ENCODE measurements at regions not wholly inside any gene's neighbourhood (a gene's known extent, or its start where the extent isn't known, plus 50 kb on each side); places are given as distances from the start of the nearest gene placed in this dataset.

- no peaks in the 10 kb centered on the region for H3K36me3 ChIP-seq (ENCODE audit: control insufficient read depth in 4 of 4, insufficient read depth in 3 of 4, low read depth in 1 of 4, low read length in 3 of 4)
- WGBS = 73% methylated on average over 4 of the region's 4 CpGs
- H3K9ac ChIP-seq (ENCODE audit: low read depth in 1 of 2, low read length in 2 of 2) = no peak overlapping the region
- TF ChIP-seq RAD21 (IDR thresholded peaks at IDR 0.05) (no peak), RXRA (IDR thresholded peaks at IDR 0.05) (no peak), CTCF (IDR thresholded peaks at IDR 0.05; ENCODE audit: low read depth, low read length, missing input control) (no peak), GABPA (IDR thresholded peaks at IDR 0.05 in 1 of 2, conservative IDR thresholded peaks at IDR 0.05 in 1 of 2) (no peak), FOXA1 (IDR thresholded peaks at IDR 0.05) (no peak), HNF4G (IDR thresholded peaks at IDR 0.05) (no peak), ATF3 (IDR thresholded peaks at IDR 0.05) (no peak), SP1 (IDR thresholded peaks at IDR 0.05) (no peak), TAF1 (conservative IDR thresholded peaks at IDR 0.05) (no peak), EGR1 (IDR thresholded peaks at IDR 0.05; ENCODE audit: low read depth in 2 of 2) (no peak), NR2F2 (IDR thresholded peaks at IDR 0.05) (no peak), ZBTB33 (IDR thresholded peaks at IDR 0.05) (no peak), JUND (IDR thresholded peaks at IDR 0.05) (no peak), FOXA2 (IDR thresholded peaks at IDR 0.05) (no peak), MAX (IDR thresholded peaks at IDR 0.05) (no peak), YY1 (IDR thresholded peaks at IDR 0.05) (no peak), HNF4A (conservative IDR thresholded peaks at IDR 0.05) (no peak)
- TF ChIP-seq, protein P1, sequence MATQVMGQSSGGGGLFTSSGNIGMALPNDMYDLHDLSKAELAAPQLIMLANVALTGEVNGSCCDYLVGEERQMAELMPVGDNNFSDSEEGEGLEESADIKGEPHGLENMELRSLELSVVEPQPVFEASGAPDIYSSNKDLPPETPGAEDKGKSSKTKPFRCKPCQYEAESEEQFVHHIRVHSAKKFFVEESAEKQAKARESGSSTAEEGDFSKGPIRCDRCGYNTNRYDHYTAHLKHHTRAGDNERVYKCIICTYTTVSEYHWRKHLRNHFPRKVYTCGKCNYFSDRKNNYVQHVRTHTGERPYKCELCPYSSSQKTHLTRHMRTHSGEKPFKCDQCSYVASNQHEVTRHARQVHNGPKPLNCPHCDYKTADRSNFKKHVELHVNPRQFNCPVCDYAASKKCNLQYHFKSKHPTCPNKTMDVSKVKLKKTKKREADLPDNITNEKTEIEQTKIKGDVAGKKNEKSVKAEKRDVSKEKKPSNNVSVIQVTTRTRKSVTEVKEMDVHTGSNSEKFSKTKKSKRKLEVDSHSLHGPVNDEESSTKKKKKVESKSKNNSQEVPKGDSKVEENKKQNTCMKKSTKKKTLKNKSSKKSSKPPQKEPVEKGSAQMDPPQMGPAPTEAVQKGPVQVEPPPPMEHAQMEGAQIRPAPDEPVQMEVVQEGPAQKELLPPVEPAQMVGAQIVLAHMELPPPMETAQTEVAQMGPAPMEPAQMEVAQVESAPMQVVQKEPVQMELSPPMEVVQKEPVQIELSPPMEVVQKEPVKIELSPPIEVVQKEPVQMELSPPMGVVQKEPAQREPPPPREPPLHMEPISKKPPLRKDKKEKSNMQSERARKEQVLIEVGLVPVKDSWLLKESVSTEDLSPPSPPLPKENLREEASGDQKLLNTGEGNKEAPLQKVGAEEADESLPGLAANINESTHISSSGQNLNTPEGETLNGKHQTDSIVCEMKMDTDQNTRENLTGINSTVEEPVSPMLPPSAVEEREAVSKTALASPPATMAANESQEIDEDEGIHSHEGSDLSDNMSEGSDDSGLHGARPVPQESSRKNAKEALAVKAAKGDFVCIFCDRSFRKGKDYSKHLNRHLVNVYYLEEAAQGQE (IDR thresholded peaks at IDR 0.05) = no peak
- DNase-seq (ENCODE audit: low spot score) = no peak
- peaks cover 0 to 3% (median 0%) of the 10 kb centered on the region in 4 donors for H3K27me3 ChIP-seq (ENCODE audit: control insufficient read depth in 4 of 4, insufficient read depth in 4 of 4, low read length in 3 of 4)
- peaks cover 0 to 7% (median 2%) of the 10 kb centered on the region in 4 donors for H3K9me3 ChIP-seq (ENCODE audit: control insufficient read depth in 4 of 4, low read length in 3 of 4)
- no peak overlapping the region for H3K27ac ChIP-seq (ENCODE audit: low read depth in 1 of 2, low read length in 2 of 2)
- no peak overlapping the region for H3K4me3 ChIP-seq (ENCODE audit: low read depth in 1 of 3, low read length in 3 of 3)
- no peaks in the 10 kb centered on the region for H3K4me1 ChIP-seq (ENCODE audit: control insufficient read depth in 4 of 4, insufficient read depth in 4 of 4, low read length in 3 of 4)
Measured at GRCh38 chr16:86673090-86673955, 95.0 kb downstream of the FOXL1 start.

Measured in liver (tissue), 8 donors.